HG02798 (cell line): ENCODE measurements at regions not wholly inside any gene's neighbourhood (a gene's known extent, or its start where the extent isn't known, plus 50 kb on each side); places are given as distances from the start of the nearest gene placed in this dataset.

Experiments
- ATAC-seq: cut with Tn5 transposase; IDR thresholded peaks from one replicate; pipeline ENCODE4 v1.9.1; 2021; ENCODE audit warnings: mild to moderate bottlenecking; ENCODE audit not compliant: unreplicated experiment, poor library complexity

GRCh38 chr1:109827466-109827865 lies 63.7 kb upstream of the EPS8L3 start:
- no peak for ATAC-seq

GRCh38 chr1:109826930-109827349 lies 63.2 kb upstream of the EPS8L3 start:
- no peak for ATAC-seq

GRCh38 chr1:109826446-109826845 lies 62.7 kb upstream of the EPS8L3 start:
- no peak for ATAC-seq

- no peak for ATAC-seq
These were observed 60.8 kb upstream of the EPS8L3 start for GRCh38 chr1:109824349-109825115.

DNA sequence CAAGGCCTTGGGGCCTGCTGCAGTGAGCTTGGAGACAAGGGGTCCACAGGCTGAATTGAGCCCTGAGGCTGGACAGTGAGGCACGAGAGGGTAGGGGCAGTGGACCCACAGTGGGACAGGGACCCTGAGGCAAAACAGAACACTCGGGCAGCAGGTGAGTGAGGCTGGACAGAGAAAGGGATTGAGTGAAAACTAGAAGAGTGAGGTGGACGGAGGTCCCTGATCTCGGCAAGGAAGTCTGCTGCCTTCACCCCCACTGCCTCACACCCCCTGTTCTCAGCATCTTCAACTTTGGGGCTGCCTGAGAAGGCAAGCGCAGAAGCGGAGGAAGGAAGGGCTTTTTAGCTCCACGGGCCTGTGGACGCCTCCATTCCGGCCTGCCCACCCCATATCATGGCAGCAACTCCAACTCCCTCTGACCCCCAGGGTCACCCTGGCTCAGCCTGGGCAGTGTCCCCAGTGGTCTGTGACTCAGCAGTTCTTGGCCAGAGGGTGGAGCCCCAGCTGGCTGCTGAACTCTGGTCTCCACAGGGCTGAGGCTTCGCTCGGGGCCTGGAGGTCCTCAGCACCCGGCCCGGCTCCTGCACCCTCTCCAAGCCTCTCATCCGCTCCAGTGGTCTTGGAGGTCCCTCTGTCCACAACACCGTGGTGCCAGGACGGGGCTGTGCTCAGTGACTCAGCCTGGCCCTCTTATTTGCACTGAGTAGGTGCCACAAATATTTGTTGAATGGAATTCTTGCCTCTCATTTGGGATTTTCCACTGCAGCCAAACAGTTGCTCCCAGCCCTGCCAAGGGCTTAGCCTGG lies 60.0 kb upstream of the EPS8L3 start:
- ATAC-seq: no peak

DNA sequence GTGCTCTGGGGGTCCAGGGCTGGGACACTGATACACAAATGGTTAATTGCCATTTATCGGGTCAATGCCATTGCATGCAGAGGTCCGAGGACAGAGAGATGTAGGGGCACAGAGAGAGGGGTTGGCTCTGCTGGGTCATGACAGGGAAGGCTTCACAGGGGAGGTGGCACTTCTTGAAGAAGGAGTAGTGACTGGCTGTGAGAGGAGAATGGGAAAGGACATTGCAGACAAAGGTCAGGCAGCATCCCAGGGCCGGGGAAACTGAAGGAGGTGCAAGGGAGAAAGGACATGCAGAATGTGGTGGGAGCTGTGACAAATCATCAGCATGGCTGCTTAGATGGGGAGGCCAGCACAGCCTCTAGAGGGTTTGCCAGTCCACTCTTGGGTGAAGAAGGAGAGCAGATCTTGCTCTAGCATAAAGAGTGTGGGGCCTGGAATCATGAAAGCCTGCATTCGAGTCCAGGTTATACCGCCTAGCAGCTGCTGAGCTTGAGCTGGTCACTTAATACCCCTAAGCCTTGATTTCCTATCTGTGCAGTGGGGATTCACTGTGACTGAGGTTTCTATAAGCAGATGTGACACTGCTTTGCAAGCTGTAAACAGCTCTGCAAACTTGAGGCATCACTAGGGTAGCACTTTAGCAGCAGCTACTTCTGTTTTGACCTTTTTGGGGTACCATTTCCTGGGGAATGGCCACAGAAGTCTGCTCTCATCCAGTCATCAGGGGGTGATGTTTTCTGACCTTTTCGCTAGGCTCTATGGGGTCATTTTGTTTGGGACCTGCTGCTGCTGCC lies 59.2 kb upstream of the EPS8L3 start:
- no peak for ATAC-seq

- ATAC-seq: no peak
These were observed 58.4 kb upstream of the EPS8L3 start for GRCh38 chr1:109821831-109822745.

DNA sequence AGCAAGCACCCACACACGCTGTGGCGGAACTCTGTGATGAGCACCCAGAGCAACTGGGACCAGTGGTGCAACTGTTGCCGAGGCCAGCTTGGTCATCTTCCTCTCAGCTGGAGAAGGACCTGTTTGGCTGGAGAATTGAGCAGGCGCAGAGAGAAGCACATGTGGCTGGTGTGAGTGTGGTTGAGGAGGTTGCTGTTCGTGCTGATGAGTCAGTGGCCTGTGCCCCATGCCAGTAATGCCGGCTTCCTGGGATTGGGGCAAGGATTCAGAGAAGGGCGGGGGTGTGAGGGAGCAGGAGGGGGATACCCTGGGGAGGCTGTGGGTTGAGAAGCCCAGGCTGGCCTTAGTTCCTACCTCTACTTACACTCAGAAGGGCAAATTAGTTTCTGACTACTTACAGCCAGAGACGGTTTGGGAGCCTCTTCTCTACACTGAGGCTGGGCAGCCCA lies 57.5 kb upstream of the EPS8L3 start:
- no peak for ATAC-seq

GRCh38 chr1:109819906-109820305 lies 56.2 kb upstream of the EPS8L3 start:
- no peak for ATAC-seq

GRCh38 chr1:109818988-109819764 lies 55.5 kb upstream of the EPS8L3 start:
- ATAC-seq: no peak

GRCh38 chr1:109818271-109818987 lies 54.7 kb upstream of the EPS8L3 start:
- ATAC-seq: no peak

DNA sequence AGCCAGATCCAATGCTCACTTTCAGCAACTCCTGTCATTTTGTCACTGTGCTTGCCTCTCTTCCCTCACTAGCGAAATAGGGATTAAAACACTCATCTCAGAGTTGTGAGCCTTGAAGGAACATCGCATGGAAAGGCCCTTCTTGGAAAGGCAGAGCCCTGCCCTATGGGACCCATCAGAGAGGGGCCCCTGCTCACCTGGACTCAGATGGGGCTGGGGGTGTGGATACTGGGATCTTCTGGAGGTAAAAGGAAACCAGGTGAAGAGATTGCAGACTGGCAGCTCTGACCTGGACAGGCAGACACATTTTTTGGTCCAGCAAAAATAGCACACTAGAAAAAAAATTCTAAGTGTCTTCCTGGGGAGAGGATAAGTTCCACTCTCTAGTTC lies 54.2 kb upstream of the EPS8L3 start:
- no peak for ATAC-seq

- no peak for ATAC-seq
These were observed 53.3 kb upstream of the EPS8L3 start for GRCh38 chr1:109816975-109817535.

DNA sequence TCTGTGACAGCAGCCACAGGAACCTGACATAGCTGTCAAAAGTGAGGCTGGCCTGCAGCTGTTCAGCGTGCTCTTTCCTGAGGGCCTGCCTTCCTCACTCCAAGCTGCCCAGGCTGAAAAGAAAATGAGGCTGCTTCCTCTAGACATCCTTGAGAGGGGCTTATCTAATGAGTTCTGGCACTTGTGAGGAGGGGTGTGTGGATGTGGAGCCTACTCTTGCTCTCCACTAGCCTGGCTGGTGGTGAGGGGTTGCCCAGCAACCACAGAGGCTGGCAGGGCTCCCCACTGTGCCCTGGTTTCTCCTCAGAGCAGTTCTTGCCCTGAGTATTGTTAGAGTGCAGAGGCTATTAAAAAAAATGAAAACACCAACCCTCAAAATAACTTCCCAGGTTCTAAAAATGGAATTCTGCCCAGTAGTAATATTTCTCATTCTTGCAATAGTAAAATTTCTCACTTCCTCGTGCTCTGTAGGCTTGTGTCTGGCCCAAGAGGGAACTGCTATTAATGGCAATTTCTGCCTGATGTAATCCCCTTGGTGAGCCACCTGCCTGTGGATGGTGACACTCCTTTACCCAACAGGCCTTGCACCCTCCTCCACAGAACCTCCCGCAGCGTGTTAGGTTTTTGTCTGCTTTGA lies 52.6 kb upstream of the EPS8L3 start:
- ATAC-seq: peak; percentile 92

DNA sequence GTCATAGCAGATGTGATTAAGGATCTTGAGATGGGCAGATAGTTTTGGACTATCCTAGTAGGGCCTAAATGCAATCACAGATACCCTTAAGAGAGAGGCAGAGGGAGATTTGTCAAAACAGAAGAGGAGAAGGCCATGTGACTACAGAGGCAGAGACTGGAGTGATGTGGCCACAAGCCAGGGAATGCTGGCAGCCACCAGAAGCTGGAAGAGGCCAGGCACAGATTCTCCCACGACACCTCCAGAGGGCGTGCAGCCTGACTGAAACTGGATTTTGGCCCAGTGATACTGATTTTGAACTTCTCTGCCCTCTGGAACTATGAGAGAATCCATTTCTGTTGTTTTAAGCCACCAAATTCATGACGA lies 52.1 kb upstream of the EPS8L3 start:
- no peak for ATAC-seq

DNA sequence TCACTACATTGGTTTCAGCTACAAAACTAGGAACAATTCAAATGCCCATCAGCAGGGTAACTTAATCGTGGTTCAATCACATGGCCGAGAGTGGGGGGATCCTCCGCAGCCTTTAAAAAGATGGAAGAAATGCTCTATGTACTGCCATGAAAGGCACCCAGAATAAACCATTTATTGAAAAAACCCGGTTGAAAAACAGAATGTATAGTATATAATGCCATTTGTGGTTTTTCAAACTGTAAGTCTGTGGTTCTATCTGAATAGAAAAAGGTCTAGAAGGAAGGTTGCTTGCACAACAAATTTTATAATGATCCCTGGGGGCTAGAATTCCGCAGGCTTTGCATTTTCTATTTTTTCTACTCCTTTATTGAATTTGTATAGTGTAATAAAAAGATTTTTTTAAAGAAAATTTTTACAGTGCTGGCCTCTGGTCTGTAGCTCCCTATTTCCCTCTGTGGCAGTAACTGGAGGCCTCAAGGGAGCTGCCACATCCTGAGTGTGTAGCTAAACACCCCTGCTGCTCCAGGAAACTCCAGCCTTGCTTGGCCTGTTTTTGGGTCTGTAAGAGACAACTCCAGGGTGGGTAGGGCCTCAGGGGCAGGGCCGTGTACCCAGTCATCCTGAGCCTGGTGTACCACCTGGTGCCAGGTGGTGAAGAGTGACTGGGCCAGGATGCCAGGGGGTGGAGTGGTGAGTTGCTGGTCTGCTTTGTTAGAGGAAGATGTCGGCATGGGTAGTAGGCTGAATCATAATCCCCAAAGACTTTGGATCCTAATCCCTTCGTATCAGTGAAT lies 51.5 kb upstream of the EPS8L3 start:
- ATAC-seq: no peak

- ATAC-seq: no peak
These were observed 50.5 kb upstream of the EPS8L3 start for GRCh38 chr1:109814223-109814622.
